HEK293 (cell line): ENCODE measurements at regions not wholly inside any gene's neighbourhood (a gene's known extent, or its start where the extent isn't known, plus 50 kb on each side); places are given as distances from the start of the nearest gene placed in this dataset.

Experiments
- CTCF ChIP-seq: fragments of 450-650 bp; formaldehyde crosslinking; IDR thresholded peaks from 2 replicates; pipeline ENCODE4 v1.5.1; 2016; ENCODE audit warnings: missing biosample characterization, missing genetic modification characterization
- ZBTB8A ChIP-seq: fragments of 450-650 bp; formaldehyde crosslinking; IDR thresholded peaks from 2 replicates; pipeline ENCODE4 v1.5.1; 2016; ENCODE audit warnings: missing biosample characterization, missing genetic modification characterization
- ZNF362 ChIP-seq: fragments of 450-650 bp; formaldehyde crosslinking; IDR thresholded peaks from 2 replicates; pipeline ENCODE4 v1.5.1; 2016; ENCODE audit warnings: missing biosample characterization, missing genetic modification characterization

DNA sequence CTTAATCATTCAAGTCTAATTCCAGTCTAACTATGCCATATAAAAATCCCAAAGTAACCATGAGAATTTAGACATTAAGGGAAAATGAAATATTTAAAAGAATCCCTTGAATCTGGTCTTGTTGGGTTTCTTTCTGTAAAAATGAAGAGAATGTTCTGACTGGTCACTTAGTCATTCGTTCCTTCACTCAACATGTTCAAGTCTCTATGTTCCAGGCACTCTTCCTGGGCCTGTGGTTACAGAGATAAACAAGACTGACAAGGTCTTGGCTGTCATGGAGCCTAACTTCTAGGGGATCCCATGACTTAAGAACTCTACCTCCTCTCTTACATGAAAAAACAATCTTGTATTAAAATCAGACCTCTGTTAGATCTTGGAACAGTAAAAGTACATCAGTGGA is 638.6 kb upstream of the TBL1XR1 start:
- TF ChIP-seq ZNF362 (tag by site-specific recombination) (no peak), ZBTB8A (tag by site-specific recombination) (no peak), CTCF (tag by site-specific recombination) (no peak)
